BJ (cell line): ENCODE measurements at regions not wholly inside any gene's neighbourhood (a gene's known extent, or its start where the extent isn't known, plus 50 kb on each side); places are given as distances from the start of the nearest gene placed in this dataset.

ENCODE experiments used
- CTCF ChIA-PET: fragments of 350-600 bp; formaldehyde crosslinking; extraction: SDS; loops from one replicate; lab custom pipeline; 2021; ENCODE audit warnings: antibody characterized with exemption, inconsistent platforms; lab: Yijun Ruan, JAX
- POLR2A ChIA-PET: fragments of 300-600 bp; sonication (Branson Sonifier 250); formaldehyde crosslinking; extraction: SDS; loops from one replicate; lab custom pipeline; 2021; ENCODE audit warnings: antibody characterized with exemption; lab: Charles Lee
- DNase-seq: peaks from one replicate; pipeline ENCODE4 v3.0.0-alpha.2; 2011; ENCODE audit warnings: low read depth
- H3K27me3 ChIP-seq: 2 replicates; pipeline ENCODE4 v1.6.0; 2011; ENCODE audit warnings: low read length; ENCODE audit not compliant: control insufficient read depth, insufficient read depth
- H3K36me3 ChIP-seq: 2 replicates; pipeline ENCODE4 v1.5.1; 2011; ENCODE audit warnings: low read length; ENCODE audit not compliant: control insufficient read depth, insufficient read depth
- H3K4me3 ChIP-seq: 2 replicates; pipeline ENCODE4 v1.5.1; 2011; ENCODE audit warnings: low read depth, mild to moderate bottlenecking, control low read depth, low read length
- CTCF ChIP-seq: IDR thresholded peaks from 2 replicates; pipeline ENCODE4 v1.5.1; 2011; ENCODE audit warnings: low read depth, mild to moderate bottlenecking, control low read depth, inconsistent platforms, low read length, moderate library complexity; ENCODE audit not compliant: insufficient read depth

- no peak overlapping the region for H3K4me3 ChIP-seq
- no peak for TF ChIP-seq CTCF
- POLR2A ChIA-PET = no interaction called here
- no peak for DNase-seq
- CTCF ChIA-PET = no interaction called here
- H3K36me3 ChIP-seq = no peaks in the 10 kb centered on the region
- no peaks in the 10 kb centered on the region for H3K27me3 ChIP-seq
Measured at GRCh38 chr2:166677996-166678395, 183.9 kb upstream of the SCN7A start.

GRCh38 chr2:166676716-166677115 lies 182.7 kb upstream of the SCN7A start:
- Histone ChIP-seq H3K27me3 (no peaks in the 10 kb centered on the region), H3K36me3 (no peaks in the 10 kb centered on the region), H3K4me3 (no peak overlapping the region)
- ChIA-PET POLR2A (no interaction called here), CTCF (no interaction called here)
- DNase-seq = no peak
- no peak for TF ChIP-seq CTCF

GRCh38 chr2:166675553-166675952 lies 181.5 kb upstream of the SCN7A start:
- ChIA-PET POLR2A (no interaction called here), CTCF (no interaction called here)
- Histone ChIP-seq H3K27me3 (no peaks in the 10 kb centered on the region), H3K4me3 (no peak overlapping the region), H3K36me3 (no peaks in the 10 kb centered on the region)
- no peak for DNase-seq
- TF ChIP-seq CTCF = no peak

- Histone ChIP-seq H3K27me3 (no peaks in the 10 kb centered on the region), H3K4me3 (no peak overlapping the region), H3K36me3 (no peaks in the 10 kb centered on the region)
- ChIA-PET CTCF (no interaction called here), POLR2A (no interaction called here)
- DNase-seq = no peak
- TF ChIP-seq CTCF = no peak
Measured at GRCh38 chr2:166673986-166674385, 179.9 kb upstream of the SCN7A start.

- DNase-seq = no peak
- H3K36me3 ChIP-seq = no peaks in the 10 kb centered on the region
- CTCF ChIA-PET = no interaction called here
- no peak overlapping the region for H3K4me3 ChIP-seq
- H3K27me3 ChIP-seq = no peaks in the 10 kb centered on the region
- TF ChIP-seq CTCF = no peak
- POLR2A ChIA-PET = no interaction called here
Measured at GRCh38 chr2:166671801-166672200, 177.8 kb upstream of the SCN7A start.

- POLR2A ChIA-PET = no interaction called here
- CTCF ChIA-PET = no interaction called here
- Histone ChIP-seq H3K4me3 (no peak overlapping the region), H3K27me3 (no peaks in the 10 kb centered on the region), H3K36me3 (no peaks in the 10 kb centered on the region)
- TF ChIP-seq CTCF = no peak
- DNase-seq = no peak
Measured at GRCh38 chr2:166671235-166671634, 177.2 kb upstream of the SCN7A start.
